ENCODE measurements at regions not wholly inside any gene's neighbourhood (a gene's known extent, or its start where the extent isn't known, plus 50 kb on each side); places are given as distances from the start of the nearest gene placed in this dataset.

DNA sequence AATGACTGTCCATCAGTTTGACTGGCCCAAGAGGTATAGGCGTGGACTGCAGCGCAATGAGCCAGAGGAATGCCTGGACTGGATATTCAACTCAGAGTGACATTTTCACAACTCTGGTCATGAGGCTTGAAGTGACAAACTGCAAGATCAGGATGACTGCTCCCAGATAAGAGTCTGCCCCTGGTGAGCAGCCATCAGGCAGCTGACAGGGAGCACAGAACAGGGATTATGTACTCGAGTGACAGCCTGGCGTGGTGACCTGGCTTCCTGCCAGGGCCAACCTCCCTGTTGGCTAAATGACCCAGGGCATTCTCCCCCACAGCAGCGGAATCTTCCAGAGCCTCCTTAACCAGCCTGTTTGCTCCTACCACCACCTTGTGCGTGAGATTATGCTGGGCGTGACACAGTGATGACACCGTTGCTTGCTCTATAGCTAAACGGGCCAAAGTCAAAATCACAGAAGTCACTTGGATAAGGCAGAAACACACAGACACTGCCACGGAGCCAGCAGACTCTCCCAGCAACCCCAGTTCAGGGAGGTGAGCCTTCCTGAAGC lies 209.1 kb upstream of the JARID2 start:
- ATAC-seq (peak; percentile 14; the same call in 1 of the 2 replicates), DNase-seq (ENCODE audit: low spot score) (peak; percentile 20)
- Mint-ChIP-seq H3K27me3 (ENCODE audit: low read depth) (no peaks in the 10 kb centered on the region), H3K36me3 (no peaks in the 10 kb centered on the region), H3K4me1 (peaks cover 56% of the 10 kb centered on the region), H3K4me3 (no peak overlapping the region), H3K9me3 (no peaks in the 10 kb centered on the region), H3K27ac (peak overlapping the region; percentile 85)
- ChIA-PET CTCF (no interaction called here), POLR2A (interaction anchor here (0.6 kb wide), 1 partner anchor 163 kb away, joined by 3 read pairs; no protein-coding TSS in a partner anchor)
- TF ChIP-seq, protein P1, sequence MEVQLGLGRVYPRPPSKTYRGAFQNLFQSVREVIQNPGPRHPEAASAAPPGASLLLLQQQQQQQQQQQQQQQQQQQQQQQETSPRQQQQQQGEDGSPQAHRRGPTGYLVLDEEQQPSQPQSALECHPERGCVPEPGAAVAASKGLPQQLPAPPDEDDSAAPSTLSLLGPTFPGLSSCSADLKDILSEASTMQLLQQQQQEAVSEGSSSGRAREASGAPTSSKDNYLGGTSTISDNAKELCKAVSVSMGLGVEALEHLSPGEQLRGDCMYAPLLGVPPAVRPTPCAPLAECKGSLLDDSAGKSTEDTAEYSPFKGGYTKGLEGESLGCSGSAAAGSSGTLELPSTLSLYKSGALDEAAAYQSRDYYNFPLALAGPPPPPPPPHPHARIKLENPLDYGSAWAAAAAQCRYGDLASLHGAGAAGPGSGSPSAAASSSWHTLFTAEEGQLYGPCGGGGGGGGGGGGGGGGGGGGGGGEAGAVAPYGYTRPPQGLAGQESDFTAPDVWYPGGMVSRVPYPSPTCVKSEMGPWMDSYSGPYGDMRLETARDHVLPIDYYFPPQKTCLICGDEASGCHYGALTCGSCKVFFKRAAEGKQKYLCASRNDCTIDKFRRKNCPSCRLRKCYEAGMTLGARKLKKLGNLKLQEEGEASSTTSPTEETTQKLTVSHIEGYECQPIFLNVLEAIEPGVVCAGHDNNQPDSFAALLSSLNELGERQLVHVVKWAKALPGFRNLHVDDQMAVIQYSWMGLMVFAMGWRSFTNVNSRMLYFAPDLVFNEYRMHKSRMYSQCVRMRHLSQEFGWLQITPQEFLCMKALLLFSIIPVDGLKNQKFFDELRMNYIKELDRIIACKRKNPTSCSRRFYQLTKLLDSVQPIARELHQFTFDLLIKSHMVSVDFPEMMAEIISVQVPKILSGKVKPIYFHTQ (CRISPR knock-in tag; IDR thresholded peaks at IDR 0.05): no peak
- TF ChIP-seq, protein P2, sequence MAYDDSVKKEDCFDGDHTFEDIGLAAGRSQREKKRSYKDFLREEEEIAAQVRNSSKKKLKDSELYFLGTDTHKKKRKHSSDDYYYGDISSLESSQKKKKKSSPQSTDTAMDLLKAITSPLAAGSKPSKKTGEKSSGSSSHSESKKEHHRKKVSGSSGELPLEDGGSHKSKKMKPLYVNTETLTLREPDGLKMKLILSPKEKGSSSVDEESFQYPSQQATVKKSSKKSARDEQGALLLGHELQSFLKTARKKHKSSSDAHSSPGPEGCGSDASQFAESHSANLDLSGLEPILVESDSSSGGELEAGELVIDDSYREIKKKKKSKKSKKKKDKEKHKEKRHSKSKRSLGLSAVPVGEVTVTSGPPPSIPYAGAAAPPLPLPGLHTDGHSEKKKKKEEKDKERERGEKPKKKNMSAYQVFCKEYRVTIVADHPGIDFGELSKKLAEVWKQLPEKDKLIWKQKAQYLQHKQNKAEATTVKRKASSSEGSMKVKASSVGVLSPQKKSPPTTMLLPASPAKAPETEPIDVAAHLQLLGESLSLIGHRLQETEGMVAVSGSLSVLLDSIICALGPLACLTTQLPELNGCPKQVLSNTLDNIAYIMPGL (CRISPR knock-in tag; IDR thresholded peaks at IDR 0.05): no peak
- no peak for TF ChIP-seq JUN (CRISPR knock-in tag; IDR thresholded peaks at IDR 0.05)
- TF ChIP-seq, protein P3, sequence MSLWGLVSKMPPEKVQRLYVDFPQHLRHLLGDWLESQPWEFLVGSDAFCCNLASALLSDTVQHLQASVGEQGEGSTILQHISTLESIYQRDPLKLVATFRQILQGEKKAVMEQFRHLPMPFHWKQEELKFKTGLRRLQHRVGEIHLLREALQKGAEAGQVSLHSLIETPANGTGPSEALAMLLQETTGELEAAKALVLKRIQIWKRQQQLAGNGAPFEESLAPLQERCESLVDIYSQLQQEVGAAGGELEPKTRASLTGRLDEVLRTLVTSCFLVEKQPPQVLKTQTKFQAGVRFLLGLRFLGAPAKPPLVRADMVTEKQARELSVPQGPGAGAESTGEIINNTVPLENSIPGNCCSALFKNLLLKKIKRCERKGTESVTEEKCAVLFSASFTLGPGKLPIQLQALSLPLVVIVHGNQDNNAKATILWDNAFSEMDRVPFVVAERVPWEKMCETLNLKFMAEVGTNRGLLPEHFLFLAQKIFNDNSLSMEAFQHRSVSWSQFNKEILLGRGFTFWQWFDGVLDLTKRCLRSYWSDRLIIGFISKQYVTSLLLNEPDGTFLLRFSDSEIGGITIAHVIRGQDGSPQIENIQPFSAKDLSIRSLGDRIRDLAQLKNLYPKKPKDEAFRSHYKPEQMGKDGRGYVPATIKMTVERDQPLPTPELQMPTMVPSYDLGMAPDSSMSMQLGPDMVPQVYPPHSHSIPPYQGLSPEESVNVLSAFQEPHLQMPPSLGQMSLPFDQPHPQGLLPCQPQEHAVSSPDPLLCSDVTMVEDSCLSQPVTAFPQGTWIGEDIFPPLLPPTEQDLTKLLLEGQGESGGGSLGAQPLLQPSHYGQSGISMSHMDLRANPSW (CRISPR knock-in tag; conservative IDR thresholded peaks at IDR 0.05; ENCODE audit: low read depth): no peak
- no peak for TF ChIP-seq ZNF263 (CRISPR knock-in tag; IDR thresholded peaks at IDR 0.05; ENCODE audit: low read depth)
- TF ChIP-seq E2F5 (CRISPR knock-in tag; IDR thresholded peaks at IDR 0.05): no peak
- no peak for TF ChIP-seq GRHL2 (CRISPR knock-in tag; IDR thresholded peaks at IDR 0.05; ENCODE audit: insufficient replicate concordance, severe bottlenecking)
- no peak for TF ChIP-seq ZNF138 (CRISPR knock-in tag; conservative IDR thresholded peaks at IDR 0.05)
- TF ChIP-seq ELF4 (CRISPR knock-in tag; IDR thresholded peaks at IDR 0.05; ENCODE audit: low read depth): no peak
- no peak for TF ChIP-seq TCF7 (CRISPR knock-in tag; IDR thresholded peaks at IDR 0.05; ENCODE audit: low read depth)
- no peak for TF ChIP-seq ZNF121 (CRISPR knock-in tag; IDR thresholded peaks at IDR 0.05)

- TF ChIP-seq, protein P4, sequence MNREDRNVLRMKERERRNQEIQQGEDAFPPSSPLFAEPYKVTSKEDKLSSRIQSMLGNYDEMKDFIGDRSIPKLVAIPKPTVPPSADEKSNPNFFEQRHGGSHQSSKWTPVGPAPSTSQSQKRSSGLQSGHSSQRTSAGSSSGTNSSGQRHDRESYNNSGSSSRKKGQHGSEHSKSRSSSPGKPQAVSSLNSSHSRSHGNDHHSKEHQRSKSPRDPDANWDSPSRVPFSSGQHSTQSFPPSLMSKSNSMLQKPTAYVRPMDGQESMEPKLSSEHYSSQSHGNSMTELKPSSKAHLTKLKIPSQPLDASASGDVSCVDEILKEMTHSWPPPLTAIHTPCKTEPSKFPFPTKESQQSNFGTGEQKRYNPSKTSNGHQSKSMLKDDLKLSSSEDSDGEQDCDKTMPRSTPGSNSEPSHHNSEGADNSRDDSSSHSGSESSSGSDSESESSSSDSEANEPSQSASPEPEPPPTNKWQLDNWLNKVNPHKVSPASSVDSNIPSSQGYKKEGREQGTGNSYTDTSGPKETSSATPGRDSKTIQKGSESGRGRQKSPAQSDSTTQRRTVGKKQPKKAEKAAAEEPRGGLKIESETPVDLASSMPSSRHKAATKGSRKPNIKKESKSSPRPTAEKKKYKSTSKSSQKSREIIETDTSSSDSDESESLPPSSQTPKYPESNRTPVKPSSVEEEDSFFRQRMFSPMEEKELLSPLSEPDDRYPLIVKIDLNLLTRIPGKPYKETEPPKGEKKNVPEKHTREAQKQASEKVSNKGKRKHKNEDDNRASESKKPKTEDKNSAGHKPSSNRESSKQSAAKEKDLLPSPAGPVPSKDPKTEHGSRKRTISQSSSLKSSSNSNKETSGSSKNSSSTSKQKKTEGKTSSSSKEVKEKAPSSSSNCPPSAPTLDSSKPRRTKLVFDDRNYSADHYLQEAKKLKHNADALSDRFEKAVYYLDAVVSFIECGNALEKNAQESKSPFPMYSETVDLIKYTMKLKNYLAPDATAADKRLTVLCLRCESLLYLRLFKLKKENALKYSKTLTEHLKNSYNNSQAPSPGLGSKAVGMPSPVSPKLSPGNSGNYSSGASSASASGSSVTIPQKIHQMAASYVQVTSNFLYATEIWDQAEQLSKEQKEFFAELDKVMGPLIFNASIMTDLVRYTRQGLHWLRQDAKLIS (CRISPR knock-in tag; IDR thresholded peaks at IDR 0.05; ENCODE audit: borderline replicate concordance): no peak
- TF ChIP-seq ZNF121 (CRISPR knock-in tag; IDR thresholded peaks at IDR 0.05): peak; percentile 96
- no peak for TF ChIP-seq MXD4 (CRISPR knock-in tag; IDR thresholded peaks at IDR 0.05; ENCODE audit: borderline replicate concordance)
- no peak for TF ChIP-seq ZNF219 (CRISPR knock-in tag; IDR thresholded peaks at IDR 0.05; ENCODE audit: borderline replicate concordance)
- TF ChIP-seq, protein P5, sequence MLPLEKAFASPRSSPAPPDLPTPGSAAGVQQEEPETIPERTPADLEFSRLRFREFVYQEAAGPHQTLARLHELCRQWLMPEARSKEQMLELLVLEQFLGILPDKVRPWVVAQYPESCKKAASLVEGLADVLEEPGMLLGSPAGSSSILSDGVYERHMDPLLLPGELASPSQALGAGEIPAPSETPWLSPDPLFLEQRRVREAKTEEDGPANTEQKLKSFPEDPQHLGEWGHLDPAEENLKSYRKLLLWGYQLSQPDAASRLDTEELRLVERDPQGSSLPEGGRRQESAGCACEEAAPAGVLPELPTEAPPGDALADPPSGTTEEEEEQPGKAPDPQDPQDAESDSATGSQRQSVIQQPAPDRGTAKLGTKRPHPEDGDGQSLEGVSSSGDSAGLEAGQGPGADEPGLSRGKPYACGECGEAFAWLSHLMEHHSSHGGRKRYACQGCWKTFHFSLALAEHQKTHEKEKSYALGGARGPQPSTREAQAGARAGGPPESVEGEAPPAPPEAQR (CRISPR knock-in tag; IDR thresholded peaks at IDR 0.05): no peak
- TF ChIP-seq ZNF671 (CRISPR knock-in tag; IDR thresholded peaks at IDR 0.05): no peak
- TF ChIP-seq TCF7 (CRISPR knock-in tag; IDR thresholded peaks at IDR 0.05; ENCODE audit: low read depth): no peak
- H3K4me3 Mint-ChIP-seq: no peak overlapping the region
- H3K4me1 Mint-ChIP-seq: peaks cover 53% of the 10 kb centered on the region
- POLR2A ChIA-PET: interaction anchor here (1.2 kb wide), 1 partner anchor 37 kb away, joined by 4 read pairs; no protein-coding TSS in a partner anchor
- CTCF ChIA-PET: interaction anchor here (1.2 kb wide), 1 partner anchor 12 kb away, joined by 4 read pairs; no protein-coding TSS in a partner anchor
- no peaks in the 10 kb centered on the region for H3K36me3 Mint-ChIP-seq
- no peak for ATAC-seq
- no peak for DNase-seq (ENCODE audit: low spot score)
- peak overlapping the region; percentile 85 for H3K27ac Mint-ChIP-seq
- H3K27me3 Mint-ChIP-seq (ENCODE audit: low read depth): no peaks in the 10 kb centered on the region
- no peaks in the 10 kb centered on the region for H3K9me3 Mint-ChIP-seq
These were observed 208.6 kb upstream of the JARID2 start for GRCh38 chr6:15037253-15037652.
